Renal pelvis (tissue), 1 donor: ENCODE measurements at regions not wholly inside any gene's neighbourhood (a gene's known extent, or its start where the extent isn't known, plus 50 kb on each side); places are given as distances from the start of the nearest gene placed in this dataset.

Source experiments
- DNase-seq: peaks from one replicate; pipeline ENCODE4 v3.0.0-alpha.2; 2013

DNA sequence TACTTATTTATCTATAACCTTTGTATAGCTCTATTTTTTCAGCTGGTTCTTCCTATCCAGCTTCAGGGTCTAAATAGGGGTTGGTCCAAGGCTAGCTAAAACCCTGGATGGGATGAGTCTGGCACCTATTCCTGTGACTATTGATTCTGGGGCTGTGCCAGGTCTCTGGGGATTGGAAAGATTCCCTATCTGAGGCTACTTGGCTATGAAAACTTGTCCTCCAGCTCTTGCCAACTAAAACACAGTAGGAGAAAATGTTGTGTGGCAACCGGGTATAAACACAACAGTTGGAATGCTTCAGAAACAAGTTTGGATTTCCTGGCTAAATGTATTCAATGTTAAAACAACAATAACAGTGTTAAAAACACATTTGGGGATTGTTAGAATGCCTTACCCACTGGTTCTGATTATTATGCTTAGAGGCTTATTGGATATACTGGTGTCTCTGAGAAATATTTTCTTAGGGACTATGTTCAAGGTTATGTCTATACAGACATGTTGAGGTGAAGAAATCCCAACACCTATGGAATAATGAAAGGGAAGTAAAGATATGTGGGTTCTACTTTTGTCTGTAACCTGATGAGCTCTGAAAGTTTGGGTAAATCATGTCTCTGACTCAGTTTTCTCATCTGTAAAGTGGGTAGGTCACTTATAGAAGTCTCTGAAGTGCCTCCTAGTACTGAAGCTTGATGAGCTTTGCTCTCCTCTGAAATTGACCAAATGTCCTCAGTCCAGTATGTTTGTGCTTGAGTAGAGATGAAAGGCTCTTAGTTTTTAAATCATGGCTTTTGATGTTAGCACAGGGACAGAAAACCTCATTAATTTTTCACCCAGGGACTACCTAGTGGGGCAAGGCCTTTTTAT lies 460.7 kb downstream of the MTX2 start:
- DNase-seq, result peak; percentile 58

- DNase-seq, result no peak
Measured at GRCh38 chr2:176732780-176733179, 463.5 kb downstream of the MTX2 start.

GRCh38 chr2:176733698-176734430 lies 464.6 kb downstream of the MTX2 start:
- DNase-seq, result no peak

GRCh38 chr2:176734868-176735267 lies 465.6 kb downstream of the MTX2 start:
- DNase-seq, result no peak

DNA sequence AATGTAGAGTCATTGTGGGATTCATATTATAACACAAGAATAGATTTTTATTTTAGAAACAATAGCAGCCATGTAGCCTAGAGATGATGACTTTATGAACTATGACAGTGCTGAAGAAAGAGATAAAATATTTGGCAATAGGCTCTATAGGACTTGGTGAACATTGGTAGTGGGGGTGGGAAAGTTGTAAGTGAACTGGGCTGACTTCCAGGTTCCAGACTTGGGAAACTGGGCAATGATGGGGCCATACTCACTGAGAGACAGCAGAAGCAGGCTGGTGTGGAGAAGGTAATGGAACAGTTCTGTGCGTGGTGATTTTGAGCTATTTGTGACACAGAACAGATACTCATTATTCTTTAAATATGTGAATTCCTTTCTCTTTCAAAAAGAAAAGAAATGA lies 470.3 kb upstream of the HNRNPA3 start:
- no peak for DNase-seq

GRCh38 chr2:176743671-176744070 lies 468.9 kb upstream of the HNRNPA3 start:
- no peak for DNase-seq

- DNase-seq, result no peak
Measured at GRCh38 chr2:176744146-176744545, 468.4 kb upstream of the HNRNPA3 start.

GRCh38 chr2:176745543-176746200 lies 466.9 kb upstream of the HNRNPA3 start:
- DNase-seq, result no peak

DNA sequence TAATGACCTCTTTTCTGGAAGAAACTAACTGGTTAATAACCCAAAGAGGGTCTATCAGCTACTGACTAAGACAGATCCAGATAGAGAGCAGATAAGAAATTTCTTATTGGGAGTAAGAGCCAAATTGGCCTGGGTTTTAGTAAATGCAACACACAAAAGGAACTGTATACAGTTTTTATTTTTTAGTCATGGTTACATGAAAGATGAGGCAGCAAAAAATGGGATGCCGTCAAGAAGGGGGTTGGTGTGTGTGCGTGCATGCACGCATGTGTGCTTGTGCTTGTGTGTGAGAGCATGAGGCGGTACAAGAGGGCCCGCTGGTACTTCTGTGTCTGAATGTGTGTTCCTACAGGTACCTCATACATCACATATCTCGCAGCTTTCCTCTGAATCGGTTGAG lies 466.2 kb upstream of the HNRNPA3 start:
- DNase-seq, result no peak

DNA sequence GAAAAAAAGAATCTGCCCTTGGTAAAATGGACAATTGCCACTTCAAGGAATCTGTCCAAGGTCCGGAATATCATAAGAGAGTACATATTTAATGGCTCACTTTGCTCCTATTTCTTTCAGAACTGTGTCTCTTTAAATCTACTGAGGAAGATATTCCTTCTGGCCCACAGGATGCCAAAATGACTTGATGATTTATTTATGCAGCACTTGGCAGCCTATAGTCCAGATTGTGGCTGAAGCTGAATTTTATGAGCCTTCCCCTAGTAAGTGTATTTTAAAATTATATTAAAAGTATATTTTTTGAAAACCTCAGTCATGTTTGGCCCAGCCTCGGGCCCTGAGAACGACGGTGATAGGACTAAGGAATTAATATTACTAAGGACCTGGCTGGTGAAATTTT lies 465.1 kb upstream of the HNRNPA3 start:
- DNase-seq, result no peak

GRCh38 chr2:176747928-176748327 lies 464.7 kb upstream of the HNRNPA3 start:
- no peak for DNase-seq

- no peak for DNase-seq
Measured at GRCh38 chr2:176748662-176749061, 463.9 kb upstream of the HNRNPA3 start.

- no peak for DNase-seq
Measured at GRCh38 chr2:176751314-176752227, 461.0 kb upstream of the HNRNPA3 start.

- no peak for DNase-seq
Measured at GRCh38 chr2:176752295-176752694, 460.3 kb upstream of the HNRNPA3 start.

GRCh38 chr2:176753205-176753604 lies 459.4 kb upstream of the HNRNPA3 start:
- no peak for DNase-seq

- DNase-seq, result no peak
Measured at GRCh38 chr2:176753752-176754474, 458.7 kb upstream of the HNRNPA3 start.

GRCh38 chr2:176755537-176756135 lies 457.0 kb upstream of the HNRNPA3 start:
- DNase-seq, result no peak

GRCh38 chr2:176758426-176758825 lies 454.2 kb upstream of the HNRNPA3 start:
- no peak for DNase-seq

DNA sequence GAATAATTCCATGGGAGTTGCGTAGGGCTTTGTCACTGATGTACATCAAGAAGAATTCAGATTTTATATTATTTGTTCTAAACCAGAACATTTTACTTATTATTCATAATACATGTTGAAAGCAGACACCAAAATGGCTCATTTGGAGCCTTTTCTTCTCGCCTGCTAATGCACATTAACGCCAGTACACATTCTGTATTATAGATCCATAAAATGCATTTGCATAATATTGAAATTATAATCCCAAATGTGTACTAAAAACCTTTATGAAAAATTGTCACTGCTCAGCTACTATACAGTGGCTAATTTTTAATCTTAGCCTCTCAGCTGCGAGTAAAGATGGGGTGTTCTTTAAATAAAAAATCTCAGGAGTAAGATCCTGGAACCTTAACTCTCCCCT lies 452.2 kb upstream of the HNRNPA3 start:
- DNase-seq, result no peak

GRCh38 chr2:176763130-176763529 lies 449.5 kb upstream of the HNRNPA3 start:
- no peak for DNase-seq
